NCI-H748 treated with DMSO at 0.1 percent for 48 hours (cell line): ENCODE measurements at regions not wholly inside any gene's neighbourhood (a gene's known extent, or its start where the extent isn't known, plus 50 kb on each side); places are given as distances from the start of the nearest gene placed in this dataset.

Experiments
- DNase-seq: peaks from one replicate; lab custom pipeline; 2025; lab: John Stamatoyannopoulos, UW

DNA sequence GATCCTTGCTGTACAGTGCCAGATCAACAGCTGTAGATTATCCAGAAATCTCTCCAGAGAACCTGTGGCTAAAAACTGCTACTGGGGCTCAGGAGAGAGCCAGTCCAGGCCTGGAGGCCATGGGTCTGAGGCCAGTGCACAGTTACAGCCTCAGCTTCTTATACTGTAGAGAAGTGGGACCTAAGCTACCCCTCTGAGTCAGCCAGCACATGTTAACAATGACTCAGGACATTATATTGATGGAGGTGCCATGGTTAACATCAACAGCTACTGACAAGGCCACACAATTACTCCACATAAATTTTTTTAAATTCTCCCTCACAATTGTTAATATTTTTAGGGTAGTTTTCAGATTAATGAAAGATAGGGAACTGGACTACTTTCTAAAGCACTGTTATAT is 138.5 kb downstream of the RBM26 start:
- no peak for DNase-seq

DNA sequence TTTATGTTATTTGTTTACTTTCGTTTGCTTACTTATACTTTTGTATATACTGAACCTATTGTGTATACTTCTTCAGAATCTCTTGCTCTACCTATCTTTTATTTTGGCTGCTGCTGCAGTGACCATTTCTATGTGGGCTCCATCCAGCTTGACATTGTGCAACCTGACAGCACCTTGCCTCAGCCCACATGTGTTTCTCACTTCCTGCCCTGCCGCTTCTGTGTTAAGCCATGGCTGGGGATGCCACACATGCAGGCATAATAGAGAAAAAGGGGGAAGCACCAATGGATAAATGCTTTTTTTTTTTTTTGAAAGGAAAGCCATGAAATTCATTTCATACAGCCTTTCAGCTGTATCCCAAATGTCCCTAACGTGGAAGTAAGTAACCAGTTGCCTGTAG is 147.6 kb downstream of the RBM26 start:
- no peak for DNase-seq

- DNase-seq, result peak; percentile 37
These were observed 159.5 kb downstream of the RBM26 start for GRCh38 chr13:79246578-79246949.

DNA sequence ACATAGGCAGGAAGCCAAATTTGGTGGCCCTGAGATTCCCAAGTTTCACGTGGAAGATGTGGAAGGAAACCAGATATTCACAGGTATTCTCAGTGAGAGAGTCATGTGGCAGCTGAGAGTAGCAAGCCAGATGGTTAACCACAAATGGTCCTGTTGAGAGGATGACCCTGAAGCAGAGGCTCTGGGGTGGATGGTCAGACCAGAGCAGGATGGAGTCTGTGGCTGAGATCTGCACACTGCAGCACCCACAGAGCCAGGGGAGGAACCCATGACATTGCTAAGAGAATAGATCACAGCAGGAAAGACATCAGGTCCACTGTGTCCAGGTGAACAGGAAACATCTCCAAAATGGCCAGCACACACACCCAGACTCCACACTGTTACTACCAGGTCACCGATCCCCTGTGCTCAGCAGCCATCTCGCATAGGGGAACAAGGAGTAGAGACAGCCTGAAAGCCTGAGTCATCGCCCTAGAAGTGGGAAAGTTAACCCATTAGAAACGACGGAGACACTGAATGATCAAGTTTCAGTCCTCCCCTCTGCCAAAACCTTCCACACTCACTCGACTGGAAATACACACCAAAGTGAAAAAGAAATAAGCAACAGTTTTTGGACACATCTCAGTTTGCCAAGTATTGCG is 160.0 kb downstream of the RBM26 start:
- DNase-seq, result no peak

DNA sequence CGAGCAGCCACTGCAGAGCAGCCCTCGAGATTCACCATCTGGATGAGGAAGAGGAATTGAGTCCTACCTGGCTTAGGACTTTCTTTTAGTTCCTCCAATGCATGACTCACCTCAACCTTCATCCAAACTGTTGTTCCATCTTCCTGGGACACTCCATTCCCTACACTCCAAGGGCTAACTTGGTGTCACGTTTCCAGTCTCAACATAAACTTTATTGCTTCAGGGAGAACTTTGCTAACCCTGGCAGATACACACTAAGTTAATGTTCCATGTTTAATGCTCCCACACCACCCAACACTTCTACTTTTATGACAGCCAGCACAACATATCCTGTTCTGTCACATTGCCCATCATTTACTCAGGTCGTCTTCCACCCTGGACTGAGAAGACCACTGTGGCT is 164.4 kb downstream of the RBM26 start:
- DNase-seq, result no peak

DNA sequence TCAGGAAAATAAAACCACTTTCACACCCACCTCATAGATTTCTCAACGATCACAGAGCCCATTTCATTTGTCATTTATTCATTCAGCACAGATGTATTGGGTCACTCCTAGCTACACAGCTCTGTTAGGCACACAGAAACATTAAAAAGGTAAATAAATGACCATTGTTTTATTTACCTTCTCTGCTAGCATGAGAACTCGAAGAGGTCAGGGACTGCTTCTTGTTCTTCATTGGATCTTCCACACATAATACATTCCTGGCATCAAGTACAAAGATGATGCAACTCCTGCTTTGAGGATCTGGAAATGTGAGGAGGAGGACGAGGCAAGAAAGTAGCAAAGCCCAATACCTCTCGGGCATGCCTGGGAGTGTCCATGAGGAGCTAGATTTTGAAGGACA is 168.1 kb downstream of the RBM26 start:
- no peak for DNase-seq

- DNase-seq, result no peak
These were observed 174.2 kb downstream of the RBM26 start for GRCh38 chr13:79231887-79232286.

- DNase-seq, result no peak
These were observed 176.3 kb downstream of the RBM26 start for GRCh38 chr13:79229761-79230160.

DNA sequence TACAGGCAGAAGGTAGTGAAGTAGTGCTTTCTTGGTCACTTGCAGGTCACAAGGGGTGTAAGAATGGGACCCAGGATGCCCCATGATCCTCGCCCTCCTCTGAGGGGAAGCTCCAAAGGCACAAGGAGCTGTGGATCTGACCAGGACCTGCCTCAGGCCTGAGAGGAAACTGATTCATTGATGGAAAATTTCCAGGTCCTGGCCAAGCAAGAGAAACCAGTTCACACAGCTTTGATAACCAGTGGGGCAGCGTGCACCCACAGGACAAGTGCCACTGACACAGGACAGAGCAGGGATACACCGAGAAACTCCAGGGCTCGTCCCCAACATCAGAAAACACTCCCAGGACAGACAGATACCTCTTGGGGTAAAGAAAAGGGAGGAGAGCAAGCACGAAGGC is 177.1 kb downstream of the RBM26 start:
- no peak for DNase-seq

GRCh38 chr13:79227418-79227817 is 178.6 kb downstream of the RBM26 start:
- DNase-seq, result peak; percentile 69

DNA sequence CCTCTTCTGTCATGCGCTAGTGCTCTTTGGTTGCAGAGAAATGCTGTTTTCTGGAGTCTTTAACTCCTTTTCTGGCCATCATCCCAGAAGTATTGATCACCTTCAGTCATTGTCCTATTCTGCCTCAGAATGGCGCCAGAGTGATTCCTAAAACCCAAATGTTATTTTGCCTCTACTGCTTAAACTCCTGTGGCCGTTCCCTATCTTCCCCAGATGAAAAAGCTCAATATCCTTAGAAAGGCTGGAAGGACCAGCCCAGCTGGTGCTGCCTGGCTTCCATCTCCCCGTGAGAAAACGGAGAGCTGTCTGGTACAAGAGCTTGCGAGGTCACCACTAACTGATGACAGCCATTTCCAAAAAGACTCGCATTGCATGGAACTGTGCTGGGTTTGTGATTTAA is 179.1 kb downstream of the RBM26 start:
- DNase-seq, result no peak

DNA sequence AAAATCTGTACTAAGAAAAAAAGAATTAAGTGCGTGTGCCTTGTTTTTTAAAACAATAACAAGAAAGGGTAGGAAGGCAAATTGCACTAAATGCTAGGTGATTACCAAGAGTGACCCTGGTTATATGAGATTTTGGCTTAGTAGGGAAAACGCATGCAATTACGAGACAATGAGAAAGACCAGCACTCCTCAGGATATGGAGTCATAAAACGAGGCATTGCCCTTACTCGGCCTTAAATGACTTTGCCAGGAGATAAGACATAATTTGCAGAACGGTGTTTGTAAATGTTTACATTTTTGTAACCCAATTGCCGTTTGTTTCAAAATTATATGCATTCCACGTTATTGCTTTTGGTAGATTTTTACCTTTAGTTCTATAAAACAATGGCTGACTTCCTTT is 179.8 kb downstream of the RBM26 start:
- DNase-seq, result peak; percentile 77

DNA sequence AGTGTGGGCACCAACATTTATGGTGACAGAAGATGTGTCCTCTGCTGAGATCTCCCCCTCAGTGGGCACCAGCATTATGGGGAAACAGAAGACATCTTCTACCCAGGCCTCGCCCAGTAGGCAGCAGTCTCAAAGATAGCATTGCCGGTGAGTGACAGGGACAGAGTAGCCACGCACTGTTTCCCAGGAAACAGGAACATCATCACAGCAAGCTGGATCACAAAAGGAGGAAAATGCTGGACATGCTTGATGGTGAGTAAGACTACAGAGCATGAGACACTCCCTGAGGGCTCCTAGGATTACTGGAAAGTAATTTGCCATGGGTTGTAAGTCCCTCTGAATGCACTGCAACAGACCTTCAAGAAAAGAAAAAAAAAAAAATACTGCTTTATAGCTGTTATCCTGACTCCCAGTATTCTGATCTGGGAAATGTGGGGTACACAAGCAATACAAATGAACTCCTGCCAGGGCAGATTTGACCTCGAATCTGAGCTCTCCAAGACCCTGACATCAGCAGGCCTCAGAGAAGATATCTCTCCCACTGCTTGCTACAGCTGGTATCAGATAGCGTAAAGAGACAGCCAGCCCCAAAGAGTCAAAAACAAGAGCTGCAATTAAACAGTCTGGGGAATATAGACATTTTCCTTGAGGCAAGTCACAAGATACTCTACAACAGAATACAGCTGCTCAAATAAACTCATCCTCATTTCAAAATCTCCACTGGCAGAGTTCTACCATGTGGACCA is 180.4 kb downstream of the RBM26 start:
- peak; percentile 77 for DNase-seq

DNA sequence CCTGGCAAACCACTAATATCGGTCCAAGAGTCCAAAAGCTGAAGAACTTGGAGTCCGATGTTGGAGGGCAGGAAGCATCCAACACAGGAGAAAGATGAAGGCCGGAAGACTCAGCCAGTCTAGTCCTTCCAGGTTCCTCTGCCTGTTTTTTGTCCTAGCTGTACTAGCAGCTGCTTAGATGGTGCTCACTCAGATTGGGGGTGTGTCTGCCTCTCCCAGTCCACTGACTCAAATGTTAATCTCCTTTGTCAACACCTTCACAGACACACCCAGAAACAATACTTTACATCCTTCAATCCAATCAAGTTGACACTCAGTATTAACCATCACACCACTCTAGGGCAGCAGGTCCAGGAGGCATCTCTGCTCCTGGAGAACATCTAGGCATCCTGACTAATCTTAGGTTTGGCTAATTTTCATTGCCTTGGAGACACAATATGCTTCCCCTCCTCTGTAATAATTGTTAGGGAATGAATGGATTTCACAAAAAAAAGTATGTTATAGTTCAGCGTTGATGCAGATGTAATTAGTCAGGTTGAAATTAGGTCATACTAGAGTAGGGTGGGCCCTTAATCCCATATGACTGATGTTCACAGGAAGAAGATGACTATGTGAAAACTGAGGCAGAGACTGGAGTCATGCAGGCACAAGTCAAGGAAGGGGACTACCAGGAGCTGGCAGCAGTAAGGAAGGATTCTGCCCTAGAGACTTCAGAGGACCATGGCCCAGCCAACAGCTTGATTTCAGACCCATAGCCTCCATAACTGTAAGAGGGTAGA is 183.4 kb downstream of the RBM26 start:
- DNase-seq, result no peak

DNA sequence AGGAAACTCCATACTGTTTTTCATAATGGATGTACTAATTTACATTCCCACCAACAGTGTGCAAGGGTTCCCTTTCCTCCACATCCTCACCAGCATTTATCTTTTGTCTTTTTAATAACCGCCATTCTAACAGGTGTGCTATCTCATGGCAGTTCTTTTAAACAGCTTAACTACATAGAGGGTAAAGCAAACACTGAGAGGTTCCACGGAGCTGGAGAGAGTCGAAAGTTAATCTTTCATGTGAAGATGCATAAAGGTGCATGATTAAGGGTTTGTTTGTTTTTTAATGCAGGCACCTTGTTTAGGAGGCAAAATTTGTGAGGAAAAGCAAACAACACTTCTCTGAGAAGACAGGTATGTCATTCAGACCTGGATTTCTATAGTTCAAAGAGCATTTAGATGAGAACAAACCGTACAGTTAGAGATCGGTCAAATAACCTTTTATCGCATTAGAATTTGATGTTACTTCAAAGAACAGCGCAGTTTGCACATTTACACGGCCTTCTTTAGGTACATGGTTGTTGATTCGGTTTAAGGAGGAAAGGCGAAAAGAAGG is 193.9 kb downstream of the RBM26 start:
- peak; percentile 93 for DNase-seq

- DNase-seq, result no peak
These were observed 194.7 kb downstream of the RBM26 start for GRCh38 chr13:79211377-79211776.

GRCh38 chr13:79197933-79198332 is 208.1 kb downstream of the RBM26 start:
- no peak for DNase-seq

DNA sequence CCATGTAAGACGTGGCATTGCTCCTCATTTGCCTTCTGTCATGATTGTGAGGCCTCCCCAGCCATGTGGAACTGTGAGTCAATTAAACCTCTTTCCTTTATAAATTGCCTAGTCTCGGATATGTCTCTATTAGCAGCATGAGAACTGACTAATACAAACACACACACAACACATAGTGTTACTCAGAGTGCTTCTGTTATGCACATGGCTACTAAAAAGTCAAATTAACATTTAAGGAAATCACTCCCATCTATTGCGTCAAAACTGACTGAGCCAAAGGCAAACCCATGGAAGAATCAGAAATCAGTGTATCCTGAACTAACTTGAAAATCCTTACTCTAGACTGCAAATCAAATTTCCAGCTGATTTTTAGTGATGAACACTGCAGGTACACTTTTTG is 209.2 kb downstream of the RBM26 start:
- no peak for DNase-seq

GRCh38 chr13:79196366-79196765 is 209.7 kb downstream of the RBM26 start:
- no peak for DNase-seq

DNA sequence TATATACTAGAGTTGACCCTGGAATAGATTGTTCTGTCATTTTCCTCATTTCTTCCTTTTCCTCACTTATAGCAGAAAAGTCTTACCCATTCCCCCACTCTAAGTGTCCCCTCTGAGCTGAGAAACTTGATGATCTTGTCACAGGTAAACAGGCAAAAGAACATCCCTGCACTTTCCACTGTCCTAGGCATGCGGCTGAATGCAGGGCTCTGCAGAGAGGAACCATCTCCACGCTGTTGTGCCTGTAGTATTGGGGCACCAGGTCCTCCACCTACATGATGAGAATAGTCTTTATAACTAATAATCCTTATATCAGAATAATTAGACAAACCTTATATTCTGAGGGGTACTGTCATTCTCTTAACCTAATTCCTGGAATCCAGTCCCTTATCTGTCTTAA is 211.3 kb downstream of the RBM26 start:
- no peak for DNase-seq

GRCh38 chr13:79194272-79194671 is 211.8 kb downstream of the RBM26 start:
- DNase-seq, result no peak

DNA sequence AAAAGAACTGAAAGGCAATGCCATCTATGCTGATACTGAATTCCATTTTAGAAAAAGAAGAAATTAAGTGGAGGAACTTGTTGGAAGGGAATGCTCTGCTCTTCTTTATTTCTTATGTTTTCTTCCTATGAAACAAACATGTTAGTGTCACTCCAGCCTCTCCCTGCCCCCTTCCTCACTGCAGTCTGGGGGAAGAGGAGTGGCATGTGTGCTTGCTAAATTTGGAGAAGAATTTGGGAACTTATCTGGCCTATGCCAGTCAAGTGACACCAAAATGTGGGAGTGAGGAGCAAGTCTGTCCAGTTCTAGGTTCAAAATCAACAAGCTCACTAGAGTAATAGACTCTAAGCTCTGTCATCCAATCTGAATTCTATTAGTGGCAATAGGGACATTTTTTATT is 214.6 kb downstream of the RBM26 start:
- no peak for DNase-seq

DNA sequence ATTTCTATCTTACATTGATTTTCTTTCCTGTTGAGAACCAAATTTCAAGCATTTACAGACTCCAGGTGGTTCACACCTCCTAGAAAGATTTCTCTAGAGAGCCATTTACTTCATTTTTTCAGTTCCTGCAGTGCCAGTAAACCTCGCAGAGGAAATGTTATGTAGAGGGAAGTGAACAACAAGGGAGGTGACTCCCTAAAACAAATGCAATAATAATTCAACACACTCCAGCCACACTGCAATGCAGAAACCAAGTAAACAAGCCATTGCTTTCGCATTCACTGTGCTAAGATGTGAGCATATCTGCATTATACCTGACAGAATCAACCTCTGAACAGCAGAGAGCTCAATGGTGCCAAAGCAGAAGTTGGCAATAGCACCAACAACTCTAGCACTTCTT is 215.1 kb downstream of the RBM26 start:
- no peak for DNase-seq
